HCT116 (cell line): ENCODE measurements at regions not wholly inside any gene's neighbourhood (a gene's known extent, or its start where the extent isn't known, plus 50 kb on each side); places are given as distances from the start of the nearest gene placed in this dataset.

Experiments used
- ATAC-seq: fragments of 200-7000 bp; cut with Tn5 transposase; 2 replicates; pipeline ENCODE4 v1.9.1; 2020; ENCODE audit warnings: mild to moderate bottlenecking, moderate library complexity
- BruUV-seq: library from RNA; stranded (reverse); fragments of 400-500 nt; replicated peaks from 2 replicates; lab custom pipeline; 2021; lab: Mats Ljungman, UMichigan
- CTCF ChIA-PET: fragments of 300-600 bp; sonication (Branson Sonifier 250); formaldehyde crosslinking; loops from one replicate; lab custom pipeline; 2021; ENCODE audit warnings: antibody characterized with exemption; lab: Charles Lee
- POLR2A ChIA-PET: fragments of 300-600, 350-600 bp; sonication (Branson Sonifier 250); formaldehyde crosslinking; loops from one replicate; lab custom pipeline; 2021; ENCODE audit warnings: antibody characterized with exemption; lab: Charles Lee
- RAD21 ChIA-PET, 2 experiments: fragments of 300-600 bp; sonication (Branson Sonifier 250); formaldehyde crosslinking; loops; one replicate each; lab custom pipeline; 2023; ENCODE audit warnings: low total read pairs in 2 of 2; ENCODE audit not compliant: uncharacterized antibody in 2 of 2, unreplicated experiment in 2 of 2, low non-redundant PET in 1 of 2; lab: Charles Lee
- DNase-seq: peaks from one replicate; pipeline ENCODE4 v3.0.0-alpha.2; 2010; ENCODE audit warnings: low read depth, low spot score
- H2AFZ ChIP-seq: fragments of 200-600 bp; shearing (Covaris generic), sonication (generic); 2 replicates; pipeline ENCODE4 v1.6.1; 2017; ENCODE audit warnings: low read depth, mixed run types, mixed read lengths, antibody characterized with exemption, low read length; ENCODE audit not compliant: poor library complexity, severe bottlenecking
- H3K27ac ChIP-seq: 2 replicates; pipeline ENCODE4 v1.5.1; 2012; ENCODE audit warnings: low read depth, low read length
- H3K27me3 ChIP-seq: fragments of 200-600 bp; sonication (generic); 2 replicates; pipeline ENCODE4 v1.6.1; 2016; ENCODE audit warnings: mixed run types, low read length, mixed read lengths; ENCODE audit not compliant: insufficient read depth
- H3K36me3 ChIP-seq, 2 experiments: fragments of 200-500 bp in 1 of 2; fragments of 200-600 bp in 1 of 2; sonication (Bioruptor generic) in 1 of 2; sonication (generic) in 1 of 2; 2 replicates each; pipeline versions ENCODE4 v1.5.1 to v1.6.1; 2014 to 2016; ENCODE audit warnings: low read length in 2 of 2, inconsistent platforms in 1 of 2, mixed read lengths in 1 of 2, mixed run types in 1 of 2; ENCODE audit not compliant: insufficient read depth in 2 of 2, control insufficient read depth in 1 of 2
- H3K4me1 ChIP-seq, 2 experiments: fragments of 200-600 bp in 1 of 2; sonication (generic) in 1 of 2; 2 replicates each; pipeline versions ENCODE4 v1.5.1 to v1.6.1; 2012 to 2017; ENCODE audit warnings: low read length in 2 of 2, inconsistent platforms in 1 of 2, mild to moderate bottlenecking in 1 of 2, mixed read lengths in 1 of 2, mixed run types in 1 of 2, moderate library complexity in 1 of 2; ENCODE audit not compliant: insufficient read depth in 2 of 2, control insufficient read depth in 1 of 2
- H3K4me2 ChIP-seq: fragments of 200-600 bp; sonication (generic); 2 replicates; pipeline ENCODE4 v1.6.1; 2017; ENCODE audit warnings: mixed run types, low read length, mixed read lengths
- H3K4me3 ChIP-seq, 2 experiments: fragments of 200-600 bp in 1 of 2; sonication (generic) in 1 of 2; replicated peaks in 1 of 2; 2 replicates each; pipeline ENCODE4 v1.5.1; 2011 to 2016; ENCODE audit warnings: low read length in 2 of 2, control low read depth in 1 of 2, low read depth in 1 of 2, mild to moderate bottlenecking in 1 of 2, mixed read lengths in 1 of 2, mixed run types in 1 of 2
- H3K79me2 ChIP-seq: fragments of 200-600 bp; sonication (generic); 2 replicates; pipeline ENCODE4 v1.6.1; 2017; ENCODE audit warnings: mild to moderate bottlenecking, mixed run types, low read length, moderate library complexity, mixed read lengths; ENCODE audit not compliant: insufficient read depth
- H3K9ac ChIP-seq: fragments of 200-600 bp; sonication (generic); 2 replicates; pipeline ENCODE4 v1.6.1; 2016; ENCODE audit warnings: low read length, mixed read lengths
- H3K9me2 ChIP-seq: fragments of 200-600 bp; sonication (generic), shearing (Covaris generic); 2 replicates; pipeline ENCODE4 v1.6.1; 2017; ENCODE audit warnings: mixed run types, mild to moderate bottlenecking, moderate library complexity; ENCODE audit not compliant: insufficient read depth
- H3K9me3 ChIP-seq, 2 experiments: fragments of 200-500 bp in 1 of 2; fragments of 200-600 bp in 1 of 2; sonication (Bioruptor generic) in 1 of 2; sonication (generic) in 1 of 2; 2 replicates each; pipeline ENCODE4 v1.6.1; 2014 to 2017; ENCODE audit warnings: low read length in 2 of 2, mixed read lengths in 2 of 2, inconsistent platforms in 1 of 2, low read depth in 1 of 2, mild to moderate bottlenecking in 1 of 2, mixed run types in 1 of 2, moderate library complexity in 1 of 2; ENCODE audit not compliant: control insufficient read depth in 1 of 2, insufficient read depth in 1 of 2
- H4K20me1 ChIP-seq: fragments of 200-600 bp; sonication (generic), shearing (Covaris generic); 2 replicates; pipeline ENCODE4 v1.6.1; 2017; ENCODE audit warnings: mixed run types, mild to moderate bottlenecking, moderate library complexity; ENCODE audit not compliant: insufficient read depth
- CBX3 ChIP-seq: IDR thresholded peaks from 2 replicates; pipeline ENCODE4 v1.6.1; 2012; ENCODE audit warnings: low read depth
- CTCF ChIP-seq, 3 experiments: fragments of 200-600 bp in 1 of 3; sonication (generic) in 1 of 3; IDR thresholded peaks in 2 of 3; conservative IDR thresholded peaks in 1 of 3; 2 replicates each; pipeline ENCODE4 v1.5.1; 2012 to 2017; ENCODE audit warnings: low read depth in 2 of 3, low read length in 2 of 3, antibody characterized with exemption in 1 of 3, borderline replicate concordance in 1 of 3, control low read depth in 1 of 3, mild to moderate bottlenecking in 1 of 3, mixed read lengths in 1 of 3, mixed run types in 1 of 3, moderate library complexity in 1 of 3; ENCODE audit not compliant: insufficient read depth in 1 of 3
- EGR1 ChIP-seq: IDR thresholded peaks from 2 replicates; pipeline ENCODE4 v1.6.1; 2012; ENCODE audit warnings: low read depth
- ELF1 ChIP-seq: IDR thresholded peaks from 2 replicates; pipeline ENCODE4 v1.6.1; 2012; ENCODE audit warnings: low read depth, borderline replicate concordance
- JUND ChIP-seq: IDR thresholded peaks from 2 replicates; pipeline ENCODE4 v1.6.1; 2012
- MAX ChIP-seq: IDR thresholded peaks from 2 replicates; pipeline ENCODE4 v1.6.1; 2012
- POLR2AphosphoS5 ChIP-seq: IDR thresholded peaks from 2 replicates; pipeline ENCODE4 v1.6.1; 2011; ENCODE audit warnings: mild to moderate bottlenecking, low read depth, low read length, moderate library complexity
- RAD21 ChIP-seq: IDR thresholded peaks from 2 replicates; pipeline ENCODE4 v1.6.1; 2012; ENCODE audit warnings: low read depth, mild to moderate bottlenecking
- SIN3A ChIP-seq: IDR thresholded peaks from 2 replicates; pipeline ENCODE4 v1.6.1; 2012; ENCODE audit warnings: low read depth
- SRF ChIP-seq: IDR thresholded peaks from 2 replicates; pipeline ENCODE4 v1.6.1; 2012; ENCODE audit warnings: low read depth
- ZBTB33 ChIP-seq: IDR thresholded peaks from 2 replicates; pipeline ENCODE4 v1.6.1; 2011; ENCODE audit warnings: mild to moderate bottlenecking, low read length, moderate library complexity; ENCODE audit not compliant: insufficient replicate concordance; ENCODE audit errors: extremely low read depth
- ZFX ChIP-seq: fragments of 450-650 bp; IDR thresholded peaks from 2 replicates; pipeline ENCODE4 v1.6.1; 2017
- intact Hi-C: fragments of 100-400 bp; cut with micrococcal nuclease; formaldehyde crosslinking; loops from 2 replicates; pipeline ENCODE4 v1.10.0; 2022

GRCh38 chr11:11740073-11740702, 101.6 kb upstream of the USP47 start:
- no peak overlapping the region for H3K27ac ChIP-seq
- no peak overlapping the region for H3K9ac ChIP-seq
- no peaks in the 10 kb centered on the region for H3K9me3 ChIP-seq
- no peaks in the 10 kb centered on the region for H3K27me3 ChIP-seq
- intact Hi-C loops: no loop called here
- H3K4me3 ChIP-seq: no peak overlapping the region
- TF ChIP-seq CTCF (IDR thresholded peaks at IDR 0.05 in 2 of 3, conservative IDR thresholded peaks at IDR 0.05 in 1 of 3; ENCODE audit: borderline replicate concordance in 1 of 3, insufficient read depth in 1 of 3, low read depth in 2 of 3, low read length in 2 of 3) (no peak), SRF (no peak), SIN3A (no peak), ZBTB33 (no peak), POLR2AphosphoS5 (no peak), CBX3 (no peak), ELF1 (no peak), ZFX (no peak), JUND (no peak), EGR1 (no peak), MAX (no peak), RAD21 (no peak)
- ChIA-PET POLR2A (no interaction called here), CTCF (no interaction called here), RAD21 (no interaction called here)
- no peaks in the 10 kb centered on the region for H3K9me2 ChIP-seq
- ATAC-seq (no peak), DNase-seq (no peak)
- H3K4me2 ChIP-seq: no peak overlapping the region
- H2AFZ ChIP-seq: no peak overlapping the region
- no peaks in the 10 kb centered on the region for H3K79me2 ChIP-seq
- no TSS peak for BruUV-seq
- H3K4me1 ChIP-seq: no peaks in the 10 kb centered on the region
- H4K20me1 ChIP-seq: no peaks in the 10 kb centered on the region
- H3K36me3 ChIP-seq: no peaks in the 10 kb centered on the region
